ENCODE measurements at regions not wholly inside any gene's neighbourhood (a gene's known extent, or its start where the extent isn't known, plus 50 kb on each side); places are given as distances from the start of the nearest gene placed in this dataset.

GRCh38 chr10:106454233-106454632 is 710.3 kb downstream of the SORCS1 start:
- FAIRE-seq, result no peak
- WGBS (ENCODE audit: missing lambda C conversion rate), result 12% methylated on average over 3 of the region's 3 CpGs
- POLR2A ChIA-PET, result no interaction called here

GRCh38 chr10:106450966-106451365 is 713.5 kb downstream of the SORCS1 start:
- FAIRE-seq, result no peak
- no peak for ATAC-seq
- Histone ChIP-seq H3K4me1 (no peaks in the 10 kb centered on the region), H3K4me3 (no peak overlapping the region), H3K4me2 (no peak overlapping the region), H3K9me3 (no peaks in the 10 kb centered on the region), H3K27ac (no peak overlapping the region)
- no peak for DNase-seq (ENCODE audit: low read depth in 1 of 2, low spot score in 1 of 2)
- 0% methylated on average over 1 of the region's 1 CpG for WGBS (ENCODE audit: missing lambda C conversion rate)
- ChIA-PET CTCF (no interaction called here), POLR2A (no interaction called here)
- TF ChIP-seq JUN (IDR thresholded peaks at IDR 0.05), result no peak
- no peak for TF ChIP-seq MYC (IDR thresholded peaks at IDR 0.05; ENCODE audit: borderline replicate concordance, low read length)
- TF ChIP-seq CEBPB (IDR thresholded peaks at IDR 0.05), result no peak
- TF ChIP-seq ZNF302 (CRISPR knock-in tag; IDR thresholded peaks at IDR 0.05), result no peak
- TF ChIP-seq GATA3 (IDR thresholded peaks at IDR 0.05; ENCODE audit: borderline replicate concordance), result no peak
- TF ChIP-seq E2F6 (IDR thresholded peaks at IDR 0.05; ENCODE audit: borderline replicate concordance, low read depth), result no peak
- TF ChIP-seq MAFK (IDR thresholded peaks at IDR 0.05; ENCODE audit: partially characterized antibody), result no peak
- no peak for TF ChIP-seq RCOR1 (IDR thresholded peaks at IDR 0.05; ENCODE audit: low read depth, low read length)
- TF ChIP-seq CBX2 (IDR thresholded peaks at IDR 0.05; ENCODE audit: borderline replicate concordance, low read depth), result no peak

More at GRCh38 chr10:106454233-106454632, 710.3 kb downstream of the SORCS1 start:
- Histone ChIP-seq H3K9me3 (0 out of 3 replicates have a peak, but pooled peaks cover 4% of the 10 kb centered on the region), H3K27ac (no peak overlapping the region), H3K4me1 (no peaks in the 10 kb centered on the region), H3K4me3 (no peak overlapping the region), H3K4me2 (no peak overlapping the region)
- CTCF ChIA-PET, result no interaction called here
- TF ChIP-seq NPAS2 (CRISPR knock-in tag; IDR thresholded peaks at IDR 0.05; ENCODE audit: borderline replicate concordance) (no peak), MYC (IDR thresholded peaks at IDR 0.05; ENCODE audit: borderline replicate concordance, low read length) (no peak), FOSL2 (IDR thresholded peaks at IDR 0.05) (no peak), FOSL2 (CRISPR knock-in tag; IDR thresholded peaks at IDR 0.05) (no peak), HOXA7 (CRISPR knock-in tag; IDR thresholded peaks at IDR 0.05) (no peak), NR3C1 (IDR thresholded peaks at IDR 0.05) (no peak), RFX5 (IDR thresholded peaks at IDR 0.05) (no peak), EHMT2 (IDR thresholded peaks at IDR 0.05; ENCODE audit: low read depth) (no peak), ELK1 (IDR thresholded peaks at IDR 0.05; ENCODE audit: low read depth, low read length) (no peak), TFCP2L1 (CRISPR knock-in tag; IDR thresholded peaks at IDR 0.05) (no peak), ZC3H11A (IDR thresholded peaks at IDR 0.05) (no peak), HOXB5 (CRISPR knock-in tag; IDR thresholded peaks at IDR 0.05) (no peak), KDM5A (IDR thresholded peaks at IDR 0.05) (no peak), EP300 (IDR thresholded peaks at IDR 0.05) (no peak), ZNF302 (CRISPR knock-in tag; IDR thresholded peaks at IDR 0.05) (no peak), KDM1A (IDR thresholded peaks at IDR 0.05; ENCODE audit: low read depth) (no peak), CTCF (IDR thresholded peaks at IDR 0.05) (no peak), POLR2AphosphoS2 (conservative IDR thresholded peaks at IDR 0.05; ENCODE audit: low read length) (no peak)
- ATAC-seq (no peak), DNase-seq (ENCODE audit: low read depth in 1 of 2, low spot score in 1 of 2) (no peak)
